ENCODE measurements at regions not wholly inside any gene's neighbourhood (a gene's known extent, or its start where the extent isn't known, plus 50 kb on each side); places are given as distances from the start of the nearest gene placed in this dataset.
"Not testable (repeated sequence)": the region's sequence is repeated elsewhere in the genome, so short reads cannot be mapped to it uniquely, and the experiment has no call there.

DNA sequence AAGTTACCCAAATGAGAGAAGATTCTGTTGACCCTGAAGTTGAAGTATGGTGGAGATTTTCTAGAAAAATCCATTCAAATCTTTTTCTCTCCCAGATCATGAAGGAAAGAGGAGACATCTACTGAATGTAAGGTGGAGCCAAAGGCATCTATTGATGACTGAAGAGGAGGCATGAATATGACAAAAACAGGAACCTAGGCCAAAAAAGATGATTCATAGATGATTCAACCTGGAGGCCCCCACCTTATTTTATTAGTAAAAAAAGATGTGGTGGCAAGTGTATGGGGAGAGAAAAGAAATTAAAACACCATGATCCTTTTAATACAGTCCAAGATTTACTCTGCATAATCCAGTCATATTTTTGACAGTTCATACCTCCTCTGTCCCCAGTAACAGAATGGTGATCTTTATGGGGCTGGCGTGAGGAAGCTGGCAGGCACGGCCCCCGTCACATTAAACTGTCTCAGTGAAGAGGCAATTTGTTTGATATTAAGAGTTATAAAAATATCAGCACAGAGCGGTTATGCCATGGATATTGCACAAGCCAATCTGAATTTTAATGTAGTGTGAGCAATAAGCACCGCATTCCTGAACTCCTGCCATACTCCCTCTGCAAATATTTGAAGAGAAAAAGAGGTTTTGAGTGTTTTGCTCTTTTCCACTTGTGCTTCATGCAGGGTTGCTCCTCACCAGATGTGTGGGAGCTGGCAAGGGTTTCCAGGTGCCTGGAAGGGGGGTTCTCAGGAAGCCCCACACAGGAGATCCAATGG, 94.4 kb downstream of the TRIM43 start:
- DNase-seq (ENCODE audit: low spot score), result not testable (repeated sequence)

DNA sequence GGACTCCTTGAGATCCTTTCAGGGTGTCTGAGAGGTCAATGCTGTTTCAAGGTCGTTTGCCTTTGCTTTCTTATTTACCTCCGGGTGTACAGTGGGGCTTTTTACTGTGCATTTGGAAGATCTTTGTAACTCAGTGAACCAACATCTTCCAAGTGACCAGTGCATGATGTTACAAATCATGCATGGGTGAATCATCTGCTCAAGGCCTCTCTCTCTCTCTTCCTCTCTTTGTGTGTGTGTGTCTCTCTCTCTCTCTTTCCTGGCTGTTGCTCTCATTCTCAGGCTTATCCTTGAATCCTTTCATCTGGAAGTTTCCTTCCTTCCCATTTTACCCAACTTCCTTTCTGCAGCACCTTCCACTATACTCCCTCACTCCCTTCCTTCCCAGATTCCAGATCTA, 96.1 kb downstream of the TRIM43 start:
- not testable (repeated sequence) for DNase-seq (ENCODE audit: low spot score)

DNA sequence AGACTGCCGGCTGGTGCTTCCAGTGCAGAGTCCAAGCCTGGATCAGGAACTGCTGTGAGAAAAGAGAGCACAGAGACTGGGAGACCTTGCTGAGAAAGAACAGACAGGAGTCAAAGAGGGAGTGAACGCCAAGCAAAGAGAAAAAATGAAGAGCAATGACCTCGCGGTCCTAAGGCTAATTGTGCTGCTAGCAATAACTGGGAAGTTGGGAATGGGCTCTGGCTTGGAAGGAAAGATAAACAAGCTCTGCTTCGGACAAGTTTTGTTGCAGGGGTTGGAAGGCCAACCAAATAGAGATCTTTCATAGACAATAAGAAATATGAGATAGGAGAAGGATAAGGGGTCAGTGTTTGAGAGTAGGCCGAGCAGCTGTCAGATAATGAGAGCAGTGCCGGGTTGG, 99.4 kb downstream of the TRIM43 start:
- DNase-seq (ENCODE audit: low spot score), result not testable (repeated sequence)

DNA sequence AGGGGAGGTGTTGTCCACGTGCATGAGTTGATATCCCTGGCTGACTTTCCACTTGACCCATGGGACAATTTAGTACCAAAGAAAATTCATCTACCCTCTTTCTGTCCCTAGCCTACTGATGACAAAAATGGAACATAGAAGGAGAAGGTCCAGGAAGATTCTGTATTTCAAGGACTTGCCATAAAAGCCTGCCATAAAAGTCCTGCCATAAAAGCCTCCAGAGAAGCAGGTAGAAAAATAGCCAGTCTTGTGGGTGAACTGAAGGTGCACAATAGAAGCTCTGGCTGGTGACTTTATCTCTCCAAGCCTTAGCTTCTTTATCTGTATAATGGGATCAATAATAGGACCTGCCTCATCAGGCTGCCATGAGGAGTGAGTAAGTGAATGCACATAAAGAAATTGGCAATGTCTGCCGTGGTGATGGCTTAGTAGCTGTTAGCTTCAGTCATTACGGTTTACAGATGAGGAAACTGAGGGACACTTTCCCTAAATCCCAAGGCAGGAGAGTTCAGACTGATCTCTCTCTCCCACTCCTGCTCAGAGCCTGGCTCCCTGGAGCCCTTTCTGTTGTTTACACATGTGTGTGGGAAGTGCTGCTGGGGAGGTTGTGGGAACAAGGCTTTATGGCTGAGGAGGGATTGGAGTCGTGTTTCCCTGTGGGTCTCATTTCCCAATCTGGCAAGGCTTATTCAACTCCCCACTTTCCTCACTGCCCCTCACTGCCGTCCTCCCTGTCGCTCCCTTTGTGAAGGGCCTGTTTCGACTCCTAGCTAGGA, 101.5 kb downstream of the TRIM43 start:
- DNase-seq (ENCODE audit: low spot score), result not testable (repeated sequence)

DNA sequence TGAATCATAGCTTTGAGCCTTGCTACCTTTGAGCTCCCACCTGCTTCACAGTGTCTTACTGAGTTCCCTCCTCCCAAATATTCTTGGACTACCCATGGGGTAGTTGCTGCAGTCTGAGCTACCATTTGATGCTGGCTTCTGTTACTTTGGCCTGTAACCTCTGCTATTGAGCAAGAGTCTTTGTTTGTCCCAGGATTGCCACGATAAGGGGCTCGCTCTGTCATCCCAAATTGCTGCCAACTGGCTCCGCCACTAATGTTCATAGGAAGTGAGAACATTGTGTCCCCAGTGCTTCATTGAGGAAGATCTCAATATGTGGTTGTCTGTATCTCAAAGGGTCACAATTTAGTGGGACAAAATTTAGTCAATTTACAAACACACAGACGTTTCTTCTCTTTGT, 103.8 kb downstream of the TRIM43 start:
- no peak for DNase-seq (ENCODE audit: low spot score)

DNA sequence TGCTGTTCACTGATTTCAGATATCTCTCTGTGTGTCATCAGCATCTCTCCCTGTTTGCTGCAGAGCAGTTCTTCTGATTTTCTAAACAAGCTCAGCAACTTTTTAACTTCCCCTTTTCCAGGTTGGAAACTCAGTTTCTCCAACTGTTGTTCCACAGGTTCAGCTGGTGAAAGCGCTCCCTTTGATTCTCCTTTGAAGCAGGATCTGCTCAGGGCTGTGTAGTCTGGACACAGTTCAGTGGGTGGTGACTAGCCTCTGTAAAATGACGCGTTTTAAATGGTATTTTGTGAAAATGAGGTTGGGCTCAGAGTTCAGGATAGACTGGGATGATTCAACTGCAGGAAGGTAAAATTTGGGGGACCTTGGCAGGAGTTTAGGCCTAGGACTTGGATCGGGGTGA, 106.3 kb downstream of the TRIM43 start:
- no peak for DNase-seq (ENCODE audit: low spot score)

DNA sequence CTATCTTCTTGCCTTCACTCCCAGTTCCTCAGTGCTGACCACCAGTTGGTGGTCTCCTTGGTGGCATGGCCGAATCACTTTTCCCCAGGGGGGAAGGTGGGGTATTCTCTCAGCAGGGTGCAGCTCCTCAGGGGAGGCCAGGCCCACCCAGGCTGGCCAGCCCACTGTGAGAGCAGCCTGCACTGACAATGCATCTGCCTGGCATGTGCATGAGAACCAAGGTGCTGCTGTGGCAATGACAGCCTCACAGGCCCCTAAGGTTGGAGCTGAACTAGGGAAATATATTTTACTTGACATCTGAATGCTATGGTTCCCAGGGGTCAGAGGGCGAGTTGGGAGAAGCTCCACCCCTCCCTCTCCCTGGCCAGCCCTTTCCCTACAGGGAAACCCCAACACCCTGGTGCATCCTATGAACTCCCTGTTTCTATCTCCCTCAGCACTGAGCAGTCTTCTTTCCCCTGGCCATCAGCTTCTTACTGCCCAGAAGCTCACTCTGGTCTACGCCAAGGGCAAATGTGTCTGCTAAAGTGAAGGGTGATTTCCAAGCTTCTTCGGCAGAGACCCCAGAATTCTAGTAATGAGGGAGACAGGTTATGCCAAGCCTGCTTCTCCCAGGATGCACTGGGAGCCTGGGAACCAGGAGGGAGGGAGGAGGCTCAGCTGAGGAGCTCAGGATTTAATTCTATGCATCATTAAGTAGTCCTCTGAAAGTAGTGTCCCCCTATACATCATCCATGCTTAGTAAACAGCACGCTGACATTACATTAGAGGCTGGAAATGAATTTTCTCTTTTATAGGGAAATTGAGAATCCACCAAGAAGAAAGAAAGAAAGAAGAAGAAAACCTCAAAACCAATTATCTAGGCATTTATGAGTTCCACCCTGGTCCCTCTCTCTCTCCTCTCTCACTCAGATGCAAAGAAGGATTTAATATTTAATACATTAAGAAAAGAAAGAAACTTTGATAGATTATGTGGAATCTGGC, 107.7 kb downstream of the TRIM43 start:
- not testable (repeated sequence) for DNase-seq (ENCODE audit: low spot score)

DNA sequence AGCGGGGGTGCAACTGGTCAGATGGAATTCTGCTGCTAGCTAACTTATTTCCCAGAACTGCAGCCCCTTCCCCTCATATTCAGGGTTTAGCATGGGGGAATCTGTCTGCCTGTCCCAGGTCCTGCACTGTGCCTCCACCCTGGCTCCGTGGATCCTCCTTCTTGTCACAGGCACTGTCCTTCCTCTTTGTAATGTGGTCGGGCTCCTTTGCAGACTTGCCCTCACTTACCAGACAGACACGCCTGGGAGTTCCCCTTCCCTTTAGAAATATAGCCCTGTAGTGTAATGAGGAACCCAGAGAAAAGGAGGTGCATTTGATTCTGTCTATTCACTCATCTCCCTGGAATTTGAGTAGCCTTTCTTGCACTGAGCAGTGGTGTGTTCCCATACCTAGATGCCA, 108.7 kb downstream of the TRIM43 start:
- DNase-seq (ENCODE audit: low spot score), result no peak

DNA sequence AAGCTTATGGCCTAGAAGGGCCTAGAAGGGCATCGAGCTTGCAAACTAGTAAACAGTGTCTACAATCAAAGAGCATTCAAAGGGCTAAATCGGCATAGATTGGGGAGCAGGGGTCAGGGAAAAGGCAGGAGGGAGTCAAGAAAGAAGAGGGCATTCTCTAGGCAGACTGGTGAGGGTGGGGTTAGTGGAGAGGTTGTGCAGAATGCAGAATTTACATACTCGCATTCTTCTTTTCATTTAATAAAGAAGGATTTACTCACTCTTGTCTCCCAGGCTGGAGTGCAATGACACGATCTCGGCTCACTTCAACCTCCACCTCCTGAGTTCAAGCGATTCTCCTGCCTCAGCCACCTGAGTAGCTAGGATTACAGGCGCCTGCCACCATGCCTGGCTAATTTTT, 110.7 kb downstream of the TRIM43 start:
- no peak for DNase-seq (ENCODE audit: low spot score)

DNA sequence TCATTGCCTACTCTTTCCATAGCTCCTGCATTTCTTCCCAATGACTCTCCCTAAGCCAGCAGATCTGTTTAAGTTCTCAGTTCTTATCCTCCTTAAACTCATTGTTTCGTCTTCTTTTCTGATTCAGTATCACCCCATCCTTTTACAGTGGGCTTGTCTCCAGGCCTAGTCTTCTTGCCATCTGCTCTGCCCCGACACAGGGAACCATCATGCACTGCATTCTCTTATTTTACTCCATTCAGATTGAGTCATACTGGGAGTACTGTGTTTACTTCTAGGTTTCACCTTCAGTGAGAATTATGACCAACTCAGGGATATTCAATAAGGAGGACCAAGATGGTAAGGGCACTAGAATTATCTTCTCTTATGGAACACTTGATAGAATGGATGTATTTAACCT, 115.4 kb downstream of the TRIM43 start:
- DNase-seq (ENCODE audit: low spot score), result not testable (repeated sequence)

DNA sequence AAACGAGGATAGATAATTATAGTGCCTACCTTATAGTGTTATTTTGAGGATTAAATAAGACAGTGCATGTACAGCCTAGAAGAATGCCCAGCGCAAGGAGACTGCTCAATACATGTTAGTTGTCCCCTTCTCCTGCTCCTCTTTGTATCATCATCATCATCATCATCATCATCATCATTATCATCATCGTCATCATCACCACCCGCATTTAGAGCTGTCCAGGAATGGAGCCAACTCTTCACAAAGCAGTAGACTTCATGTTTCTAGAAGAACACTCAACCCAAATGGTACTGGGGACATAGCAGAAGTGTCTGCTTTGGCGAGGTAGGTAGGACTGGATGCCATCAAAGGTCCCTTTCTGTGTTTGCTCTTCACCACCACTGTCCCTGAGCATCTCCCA, 116.0 kb downstream of the TRIM43 start:
- DNase-seq (ENCODE audit: low spot score), result no peak

DNA sequence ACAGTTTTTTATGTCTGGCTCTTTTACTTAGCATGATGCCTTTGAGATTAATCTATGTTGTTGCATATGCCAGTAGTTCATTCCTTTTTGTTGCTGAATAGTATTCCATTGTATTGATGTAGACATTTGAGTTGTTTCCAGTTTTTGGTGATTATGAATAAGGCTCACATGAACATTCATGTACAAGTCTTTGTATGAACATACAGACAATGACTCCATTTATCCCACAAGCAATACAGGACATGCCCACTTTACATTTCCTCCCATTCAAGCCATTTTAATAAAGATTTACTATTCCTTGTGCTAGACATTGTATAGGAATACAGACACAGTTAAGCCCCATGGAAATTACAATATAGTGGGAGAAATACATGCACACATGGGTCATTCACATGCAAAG, 118.0 kb downstream of the TRIM43 start:
- DNase-seq (ENCODE audit: low spot score), result no peak

DNA sequence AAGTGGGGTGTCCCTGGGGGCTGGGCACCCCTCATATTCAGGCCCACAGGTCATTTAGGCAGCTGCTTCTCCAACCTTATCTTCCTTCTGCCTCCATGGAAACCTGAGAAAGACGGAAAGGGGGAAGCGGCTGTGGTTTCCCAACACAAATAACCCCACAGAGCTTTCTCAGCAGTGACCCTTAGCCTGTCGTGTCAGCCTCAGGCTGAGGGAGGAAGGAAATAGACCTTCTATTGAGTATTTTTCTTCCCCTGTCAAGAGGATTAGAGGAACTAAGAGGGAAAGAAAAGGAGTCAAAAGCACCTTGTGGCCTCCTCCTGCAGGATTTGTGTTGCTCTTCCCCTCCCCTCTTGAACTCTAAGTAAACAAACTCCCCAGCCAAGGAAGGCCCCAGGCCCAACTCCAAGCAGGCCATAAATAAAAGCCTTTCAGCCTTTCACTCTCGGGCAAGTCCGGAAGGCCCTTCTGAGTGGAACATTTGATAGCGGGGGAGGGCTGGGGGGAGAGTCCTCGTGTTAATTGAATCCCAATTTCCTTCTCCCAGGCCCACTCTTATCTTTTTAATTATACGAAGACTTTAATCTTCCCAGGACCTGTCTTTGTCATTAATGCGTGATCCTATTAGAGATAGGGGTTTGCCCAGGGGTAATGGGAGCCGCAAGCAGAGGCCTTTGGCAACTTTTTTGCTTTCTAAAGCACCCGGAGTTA, 121.8 kb downstream of the TRIM43 start:
- not testable (repeated sequence) for DNase-seq (ENCODE audit: low spot score)

DNA sequence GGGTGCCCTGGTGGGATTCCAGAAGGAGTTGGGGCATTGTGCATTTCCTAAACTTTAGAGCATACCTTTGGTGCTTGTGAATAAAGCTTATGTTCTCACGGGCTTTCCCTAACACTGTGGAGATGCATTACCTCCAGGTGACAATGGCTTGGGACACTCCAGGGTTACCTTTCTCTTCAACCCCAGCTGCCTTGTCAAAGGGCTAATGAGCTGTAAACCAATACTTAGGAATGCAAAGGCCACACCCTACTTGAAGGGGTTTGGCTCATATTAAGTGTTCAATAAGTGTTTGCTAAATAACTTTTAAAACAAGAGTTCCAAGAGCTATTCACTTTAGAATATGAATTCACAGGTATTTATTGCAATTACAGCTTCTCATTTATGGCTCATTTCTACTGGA, 122.6 kb downstream of the TRIM43 start:
- not testable (repeated sequence) for DNase-seq (ENCODE audit: low spot score)

DNA sequence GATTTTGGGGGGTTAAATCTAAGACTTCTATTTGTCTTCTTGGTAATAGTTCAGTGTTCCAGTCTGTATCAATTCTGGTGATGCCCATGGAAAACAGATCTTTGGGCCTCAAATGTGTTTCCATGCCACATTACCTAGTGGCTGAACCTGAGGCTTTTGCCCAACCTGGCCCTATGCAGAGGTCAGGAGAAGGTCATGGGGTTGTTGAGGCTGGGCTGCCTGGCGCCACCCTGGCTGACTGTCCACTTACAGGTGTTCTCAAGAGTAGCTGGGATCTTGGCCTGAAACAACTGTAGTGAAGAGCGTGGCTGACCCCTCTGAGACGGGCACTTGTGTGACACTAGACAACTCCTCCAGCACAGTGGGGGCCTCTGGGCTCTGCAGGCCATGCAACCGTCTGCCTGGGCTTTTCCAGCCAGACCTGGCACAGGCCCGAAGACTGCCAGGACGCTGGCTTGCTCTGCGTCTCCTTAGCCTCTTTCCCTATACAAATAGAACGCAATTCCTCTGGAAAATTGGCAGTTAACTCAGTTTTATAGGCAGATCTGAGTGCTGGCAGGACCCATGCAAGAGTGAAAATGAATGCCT, 127.8 kb downstream of the TRIM43 start:
- no peak for DNase-seq (ENCODE audit: low spot score)

DNA sequence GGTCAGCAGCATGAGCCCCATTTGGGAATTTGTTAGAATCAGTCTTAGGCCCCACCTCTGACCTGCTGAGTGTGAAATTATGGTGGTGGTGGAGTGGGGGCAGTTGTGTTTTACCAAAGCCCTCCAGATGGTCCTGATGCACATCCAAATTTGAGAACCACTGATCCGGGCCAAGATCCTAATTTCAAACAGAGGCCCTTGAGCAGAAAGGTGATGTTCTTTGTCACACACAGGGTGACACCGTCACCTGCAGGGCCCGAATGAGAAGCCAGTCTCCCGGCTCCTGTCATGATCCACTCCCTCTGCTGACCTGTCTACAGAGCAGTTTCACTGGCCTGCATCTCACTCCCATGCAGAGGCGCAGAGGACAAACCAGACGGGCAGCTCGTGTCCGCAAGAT, 129.9 kb downstream of the TRIM43 start:
- DNase-seq (ENCODE audit: low spot score), result no peak

DNA sequence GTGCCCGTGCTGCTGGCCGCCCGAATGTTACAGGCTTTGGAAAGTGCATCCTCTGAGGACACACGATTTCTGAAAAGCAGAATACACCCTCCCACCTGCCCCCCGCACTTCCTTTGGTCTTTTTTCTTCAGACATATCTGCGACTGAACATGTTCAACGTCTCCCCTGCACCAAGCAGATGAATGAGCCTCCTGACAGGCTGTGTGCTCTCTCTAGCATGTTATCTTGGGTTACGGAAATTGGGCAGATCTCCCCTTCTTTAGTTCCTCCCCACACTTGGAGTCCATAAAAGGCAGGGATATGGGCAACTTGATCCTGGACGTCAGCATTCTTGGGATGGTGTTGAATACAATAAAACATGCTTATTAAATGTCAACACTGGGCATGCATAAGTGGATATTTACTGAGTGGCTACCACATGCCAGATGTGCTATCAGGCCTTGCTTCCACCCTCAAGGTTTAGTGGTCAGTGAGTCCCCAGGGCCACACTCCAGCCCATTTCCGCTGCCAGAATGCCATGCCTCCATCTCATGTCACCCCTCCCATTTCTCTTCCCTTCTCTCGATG, 130.4 kb downstream of the TRIM43 start:
- DNase-seq (ENCODE audit: low spot score), result no peak

DNA sequence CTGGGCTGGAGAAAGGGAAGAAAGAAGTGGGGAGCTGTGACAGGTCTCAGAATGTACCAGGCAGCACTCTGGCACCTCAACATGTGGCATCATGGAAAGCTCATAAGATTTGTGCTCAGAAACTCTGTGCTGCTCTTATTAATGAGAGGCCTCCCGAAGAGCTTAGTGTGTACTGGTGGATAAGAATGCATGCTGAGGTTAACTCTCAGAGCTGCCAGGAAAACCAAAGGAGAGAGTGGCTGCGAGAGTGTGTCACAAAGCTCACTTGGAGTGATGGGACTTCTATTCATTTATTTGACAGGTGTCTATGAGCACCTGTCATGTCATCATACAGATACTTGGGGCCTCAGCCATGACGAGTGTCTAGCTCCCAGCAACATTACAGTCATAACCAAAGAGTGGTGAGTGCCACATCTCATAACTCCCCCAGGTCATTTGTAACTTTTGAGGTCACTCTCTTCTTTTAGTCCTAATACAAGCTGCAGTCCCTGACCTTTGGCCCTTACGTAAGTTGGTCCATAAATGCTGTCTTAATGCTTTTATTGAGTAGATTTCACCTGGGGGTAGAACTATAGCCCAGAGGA, 131.9 kb downstream of the TRIM43 start:
- DNase-seq (ENCODE audit: low spot score), result not testable (repeated sequence)

DNA sequence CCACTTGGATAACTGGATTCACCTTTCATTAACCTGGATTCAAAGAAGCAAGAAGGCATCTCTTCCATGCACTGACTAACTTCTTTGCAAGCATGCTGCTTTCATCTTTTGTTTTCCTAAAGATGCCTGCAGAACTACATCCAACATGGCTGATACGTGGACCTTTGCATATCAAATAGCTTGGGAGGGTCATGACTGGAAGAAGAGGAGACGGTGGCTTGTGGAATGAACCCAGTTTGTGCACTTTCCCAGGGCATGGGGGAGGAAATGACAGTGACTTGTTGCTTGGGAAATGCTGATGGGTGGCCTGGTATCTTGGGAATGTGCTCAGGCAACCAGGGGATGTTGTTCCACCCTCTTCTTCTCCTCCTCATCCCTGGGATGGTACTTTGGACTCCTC, 133.4 kb downstream of the TRIM43 start:
- DNase-seq (ENCODE audit: low spot score), result not testable (repeated sequence)

DNA sequence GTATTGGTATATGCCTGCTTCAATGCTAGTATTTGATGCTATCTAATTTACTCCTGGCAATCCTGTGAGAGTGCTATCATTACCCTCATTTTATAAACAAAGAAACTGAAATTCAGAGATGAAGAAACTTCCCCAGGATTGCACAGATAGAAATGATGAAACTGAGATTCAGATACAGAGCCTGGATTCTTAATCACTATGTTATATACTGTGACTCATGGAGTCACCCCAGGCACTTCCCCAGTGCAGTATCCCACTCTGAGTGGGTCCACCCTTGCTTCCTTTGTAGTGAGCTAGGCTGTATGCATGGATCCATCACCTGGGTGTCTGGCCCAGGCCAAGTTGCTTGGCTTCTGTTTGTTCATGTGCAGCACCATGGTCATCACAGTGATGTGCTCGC, 133.9 kb downstream of the TRIM43 start:
- not testable (repeated sequence) for DNase-seq (ENCODE audit: low spot score)

All from H4 (cell line).